Astrocyte (in vitro differentiated cells and primary cell): ENCODE measurements at regions not wholly inside any gene's neighbourhood (a gene's known extent, or its start where the extent isn't known, plus 50 kb on each side); places are given as distances from the start of the nearest gene placed in this dataset.

Experiments used
- DNase-seq: peaks from one replicate; pipeline ENCODE4 v3.0.0-alpha.2; 2010; ENCODE audit warnings: low read depth
- FAIRE-seq: peaks from 2 replicates; lab custom pipeline; 2011; peaks lifted over from hg19 to GRCh38; lab: Jason Lieb, UNC
- H2AFZ ChIP-seq: 2 replicates; pipeline ENCODE4 v1.6.0; 2012; ENCODE audit warnings: low read depth, low read length, inconsistent platforms
- H3K27ac ChIP-seq: 2 replicates; pipeline ENCODE4 v1.5.1; 2011; ENCODE audit warnings: low read depth, low read length, inconsistent platforms
- H3K27me3 ChIP-seq: 2 replicates; pipeline ENCODE4 v1.6.0; 2011; ENCODE audit warnings: low read length, inconsistent platforms; ENCODE audit not compliant: insufficient read depth
- H3K36me3 ChIP-seq: 2 replicates; pipeline ENCODE4 v1.5.1; 2011; ENCODE audit warnings: low read length, inconsistent platforms; ENCODE audit not compliant: insufficient read depth
- H3K4me1 ChIP-seq: 2 replicates; pipeline ENCODE4 v1.5.1; 2011; ENCODE audit warnings: low read length, inconsistent platforms; ENCODE audit not compliant: insufficient read depth
- H3K4me2 ChIP-seq: 2 replicates; pipeline ENCODE4 v1.6.0; 2012; ENCODE audit warnings: low read length, inconsistent platforms
- H3K4me3 ChIP-seq: 2 replicates; pipeline ENCODE4 v1.5.1; 2011; ENCODE audit warnings: low read depth, mild to moderate bottlenecking, low read length, inconsistent platforms; ENCODE audit not compliant: insufficient read depth
- H3K79me2 ChIP-seq: 2 replicates; pipeline ENCODE4 v1.6.0; 2012; ENCODE audit warnings: mild to moderate bottlenecking, low read length, inconsistent platforms; ENCODE audit not compliant: insufficient read depth
- H3K9ac ChIP-seq: 2 replicates; pipeline ENCODE4 v1.6.0; 2012; ENCODE audit warnings: mild to moderate bottlenecking, low read length, inconsistent platforms
- H3K9me3 ChIP-seq: 2 replicates; pipeline ENCODE4 v1.5.1; 2012; ENCODE audit warnings: low read depth, mild to moderate bottlenecking, low read length, inconsistent platforms; ENCODE audit not compliant: insufficient read depth
- H4K20me1 ChIP-seq: 2 replicates; pipeline ENCODE4 v1.6.0; 2012; ENCODE audit warnings: low read length, inconsistent platforms; ENCODE audit not compliant: insufficient read depth
- H3K27ac Mint-ChIP-seq: one replicate; pipeline ENCODE4 v1.8.0; 2021; ENCODE audit warnings: mild to moderate bottlenecking, mixed read lengths; ENCODE audit not compliant: unreplicated experiment
- H3K27me3 Mint-ChIP-seq: one replicate; pipeline ENCODE4 v1.8.0; 2021; ENCODE audit warnings: low read depth, mixed read lengths; ENCODE audit not compliant: unreplicated experiment
- H3K36me3 Mint-ChIP-seq: one replicate; pipeline ENCODE4 v1.8.0; 2021; ENCODE audit warnings: low read depth, mixed read lengths; ENCODE audit not compliant: unreplicated experiment
- H3K4me1 Mint-ChIP-seq: one replicate; pipeline ENCODE4 v1.8.0; 2021; ENCODE audit warnings: low read depth, mixed read lengths; ENCODE audit not compliant: unreplicated experiment
- H3K4me3 Mint-ChIP-seq: one replicate; pipeline ENCODE4 v1.8.0; 2021; ENCODE audit warnings: mild to moderate bottlenecking, moderate library complexity, mixed read lengths; ENCODE audit not compliant: unreplicated experiment
- H3K9me3 Mint-ChIP-seq: one replicate; pipeline ENCODE4 v1.8.0; 2021; ENCODE audit warnings: mild to moderate bottlenecking, mixed read lengths; ENCODE audit not compliant: unreplicated experiment
- CTCF ChIP-seq: IDR thresholded peaks from 2 replicates; pipeline ENCODE4 v1.5.1; 2011; ENCODE audit warnings: low read depth, mild to moderate bottlenecking, inconsistent platforms, low read length, moderate library complexity; ENCODE audit not compliant: insufficient read depth
- EZH2 ChIP-seq: IDR thresholded peaks from 2 replicates; pipeline ENCODE4 v1.6.1; 2012; ENCODE audit warnings: mild to moderate bottlenecking, low read length, inconsistent platforms; ENCODE audit not compliant: insufficient read depth

GRCh38 chr3:22568285-22568684 lies 634.8 kb upstream of the UBE2E2 start:
- H3K27me3 ChIP-seq, result no peaks in the 10 kb centered on the region
- H3K4me3 Mint-ChIP-seq, result no peak overlapping the region
- H2AFZ ChIP-seq, result no peak overlapping the region
- no peak overlapping the region for H3K27ac Mint-ChIP-seq
- FAIRE-seq (no peak), DNase-seq (no peak)
- no peak overlapping the region for H3K27ac ChIP-seq
- no peak overlapping the region for H3K4me3 ChIP-seq
- no peak overlapping the region for H3K9ac ChIP-seq
- no peaks in the 10 kb centered on the region for H3K36me3 Mint-ChIP-seq
- no peak for TF ChIP-seq EZH2
- no peak for TF ChIP-seq CTCF
- no peaks in the 10 kb centered on the region for H3K9me3 Mint-ChIP-seq
- peaks cover 4% of the 10 kb centered on the region for H3K4me1 Mint-ChIP-seq
- H3K4me1 ChIP-seq, result no peaks in the 10 kb centered on the region
- no peaks in the 10 kb centered on the region for H3K27me3 Mint-ChIP-seq
- no peaks in the 10 kb centered on the region for H3K36me3 ChIP-seq
- H3K4me2 ChIP-seq, result no peak overlapping the region
- no peaks in the 10 kb centered on the region for H3K79me2 ChIP-seq
- no peaks in the 10 kb centered on the region for H4K20me1 ChIP-seq
- no peaks in the 10 kb centered on the region for H3K9me3 ChIP-seq

- no peaks in the 10 kb centered on the region for H3K9me3 ChIP-seq
- Mint-ChIP-seq H3K36me3 (no peaks in the 10 kb centered on the region), H3K27me3 (no peaks in the 10 kb centered on the region), H3K4me3 (no peak overlapping the region), H3K9me3 (no peaks in the 10 kb centered on the region), H3K4me1 (no peaks in the 10 kb centered on the region), H3K27ac (no peak overlapping the region)
- H3K4me1 ChIP-seq, result no peaks in the 10 kb centered on the region
- no peak overlapping the region for H3K27ac ChIP-seq
- no peak for DNase-seq
- no peaks in the 10 kb centered on the region for H3K79me2 ChIP-seq
- FAIRE-seq, result no peak
- no peak overlapping the region for H2AFZ ChIP-seq
- H3K4me2 ChIP-seq, result no peak overlapping the region
- no peaks in the 10 kb centered on the region for H4K20me1 ChIP-seq
- no peaks in the 10 kb centered on the region for H3K27me3 ChIP-seq
- no peak overlapping the region for H3K4me3 ChIP-seq
- TF ChIP-seq EZH2 (no peak), CTCF (no peak)
- no peak overlapping the region for H3K9ac ChIP-seq
- H3K36me3 ChIP-seq, result no peaks in the 10 kb centered on the region
These were observed 633.6 kb upstream of the UBE2E2 start for GRCh38 chr3:22569570-22569969.

- Mint-ChIP-seq H3K4me1 (peaks cover 6% of the 10 kb centered on the region), H3K4me3 (no peak overlapping the region), H3K27ac (no peak overlapping the region), H3K9me3 (no peaks in the 10 kb centered on the region), H3K27me3 (no peaks in the 10 kb centered on the region), H3K36me3 (no peaks in the 10 kb centered on the region)
- Histone ChIP-seq H3K4me1 (peaks cover 10% of the 10 kb centered on the region), H3K36me3 (no peaks in the 10 kb centered on the region), H3K27ac (no peak overlapping the region), H3K4me3 (no peak overlapping the region), H3K27me3 (no peaks in the 10 kb centered on the region), H3K79me2 (no peaks in the 10 kb centered on the region), H3K9me3 (no peaks in the 10 kb centered on the region), H2AFZ (no peak overlapping the region), H4K20me1 (no peaks in the 10 kb centered on the region), H3K4me2 (no peak overlapping the region), H3K9ac (no peak overlapping the region)
- TF ChIP-seq CTCF (no peak), EZH2 (no peak)
- FAIRE-seq (no peak), DNase-seq (no peak)
These were observed 622.1 kb upstream of the UBE2E2 start for GRCh38 chr3:22581007-22581406.
